GM21360 (cell line): ENCODE measurements at regions not wholly inside any gene's neighbourhood (a gene's known extent, or its start where the extent isn't known, plus 50 kb on each side); places are given as distances from the start of the nearest gene placed in this dataset.

Experiments used
- ATAC-seq: cut with Tn5 transposase; IDR thresholded peaks from one replicate; pipeline ENCODE4 v1.9.1; 2021; ENCODE audit warnings: mild to moderate bottlenecking, moderate library complexity; ENCODE audit not compliant: unreplicated experiment

GRCh38 chr12:127696963-127697362 lies 570.0 kb upstream of the TMEM132C start:
- ATAC-seq: no peak

- no peak for ATAC-seq
Measured at GRCh38 chr12:127703026-127703425, 563.9 kb upstream of the TMEM132C start.

GRCh38 chr12:127711108-127711507 lies 555.9 kb upstream of the TMEM132C start:
- no peak for ATAC-seq

- ATAC-seq: no peak
Measured at GRCh38 chr12:127712561-127712960, 554.4 kb upstream of the TMEM132C start.

- no peak for ATAC-seq
Measured at GRCh38 chr12:127716166-127716565, 550.8 kb upstream of the TMEM132C start.

- no peak for ATAC-seq
Measured at GRCh38 chr12:127717278-127717677, 549.7 kb upstream of the TMEM132C start.

- ATAC-seq: no peak
Measured at GRCh38 chr12:127720334-127720733, 546.6 kb upstream of the TMEM132C start.

- ATAC-seq: no peak
Measured at GRCh38 chr12:127722611-127723010, 544.4 kb upstream of the TMEM132C start.

- no peak for ATAC-seq
Measured at GRCh38 chr12:127723251-127723650, 543.7 kb upstream of the TMEM132C start.

- ATAC-seq: no peak
Measured at GRCh38 chr12:127726671-127727315, 540.2 kb upstream of the TMEM132C start.

- no peak for ATAC-seq
Measured at GRCh38 chr12:127728285-127728684, 538.7 kb upstream of the TMEM132C start.

- ATAC-seq: no peak
Measured at GRCh38 chr12:127728729-127729128, 538.2 kb upstream of the TMEM132C start.

GRCh38 chr12:127729381-127729780 lies 537.6 kb upstream of the TMEM132C start:
- ATAC-seq: no peak

GRCh38 chr12:127731657-127732056 lies 535.3 kb upstream of the TMEM132C start:
- no peak for ATAC-seq

- no peak for ATAC-seq
Measured at GRCh38 chr12:127742231-127742630, 524.7 kb upstream of the TMEM132C start.

GRCh38 chr12:127745469-127746212 lies 521.3 kb upstream of the TMEM132C start:
- ATAC-seq: no peak

- no peak for ATAC-seq
Measured at GRCh38 chr12:127749416-127749815, 517.6 kb upstream of the TMEM132C start.

GRCh38 chr12:127750076-127750840 lies 516.7 kb upstream of the TMEM132C start:
- no peak for ATAC-seq

- no peak for ATAC-seq
Measured at GRCh38 chr12:127752802-127753201, 514.2 kb upstream of the TMEM132C start.

- ATAC-seq: no peak
Measured at GRCh38 chr12:127760357-127760756, 506.6 kb upstream of the TMEM132C start.

- ATAC-seq: no peak
Measured at GRCh38 chr12:127760996-127761395, 506.0 kb upstream of the TMEM132C start.

GRCh38 chr12:127761880-127762279 lies 505.1 kb upstream of the TMEM132C start:
- no peak for ATAC-seq
